Panc1 (cell line): ENCODE measurements at regions not wholly inside any gene's neighbourhood (a gene's known extent, or its start where the extent isn't known, plus 50 kb on each side); places are given as distances from the start of the nearest gene placed in this dataset.

ENCODE experiments used
- ATAC-seq: fragments of 200-7000 bp; cut with Tn5 transposase; 2 replicates; pipeline ENCODE4 v1.9.1; 2020; ENCODE audit warnings: mild to moderate bottlenecking, moderate library complexity
- BruUV-seq: library from RNA; stranded (reverse); fragments of 400-500 nt; replicated peaks from 2 replicates; lab custom pipeline; 2021; lab: Mats Ljungman, UMichigan
- CTCF ChIA-PET: fragments of 300-600 bp; sonication (Branson Sonifier 250); formaldehyde crosslinking; loops from one replicate; lab custom pipeline; 2022; ENCODE audit warnings: antibody characterized with exemption; lab: Charles Lee
- POLR2A ChIA-PET: fragments of 300-600 bp; sonication (Branson Sonifier 250); formaldehyde crosslinking; loops from one replicate; lab custom pipeline; 2022; ENCODE audit warnings: antibody characterized with exemption; lab: Charles Lee
- DNase-seq: peaks from one replicate; pipeline ENCODE4 v3.0.0-alpha.2; 2010; ENCODE audit warnings: low read depth, low spot score
- H3K27ac ChIP-seq: 2 replicates; pipeline ENCODE4 v1.5.1; 2011; ENCODE audit warnings: mild to moderate bottlenecking, low read length, inconsistent platforms
- H3K27me3 ChIP-seq: fragments of 200-500 bp; sonication (Bioruptor generic); 2 replicates; pipeline ENCODE4 v1.6.0; 2014; ENCODE audit warnings: low read length, inconsistent platforms; ENCODE audit not compliant: control insufficient read depth, insufficient read depth
- H3K36me3 ChIP-seq: fragments of 200-500 bp; sonication (Bioruptor generic); 2 replicates; pipeline ENCODE4 v1.5.1; 2014; ENCODE audit warnings: inconsistent platforms, mild to moderate bottlenecking, low read length, moderate library complexity; ENCODE audit not compliant: control insufficient read depth, insufficient read depth
- H3K4me1 ChIP-seq: 2 replicates; pipeline ENCODE4 v1.5.1; 2011; ENCODE audit warnings: inconsistent platforms, mild to moderate bottlenecking, low read length, moderate library complexity; ENCODE audit not compliant: control insufficient read depth, insufficient read depth
- H3K4me3 ChIP-seq, 2 experiments: 2 replicates each; pipeline ENCODE4 v1.5.1; 2011 to 2012; ENCODE audit warnings: low read depth in 2 of 2, low read length in 2 of 2, mild to moderate bottlenecking in 2 of 2, inconsistent platforms in 1 of 2, moderate library complexity in 1 of 2
- H3K9me3 ChIP-seq: fragments of 200-500 bp; sonication (Bioruptor generic); 2 replicates; pipeline ENCODE4 v1.5.1; 2014; ENCODE audit warnings: low read depth, mild to moderate bottlenecking, inconsistent platforms, low read length, moderate library complexity; ENCODE audit not compliant: control insufficient read depth, insufficient read depth
- CTCF ChIP-seq: fragments of 450-650 bp; IDR thresholded peaks from 2 replicates; pipeline ENCODE4 v1.5.1; 2017; ENCODE audit warnings: mild to moderate bottlenecking
- POLR2AphosphoS5 ChIP-seq: IDR thresholded peaks from 2 replicates; pipeline ENCODE4 v1.6.1; 2012; ENCODE audit warnings: mild to moderate bottlenecking, low read depth, low read length, moderate library complexity
- REST ChIP-seq, 2 experiments: IDR thresholded peaks; 2 replicates each; pipeline ENCODE4 v1.6.1; 2011 to 2012; ENCODE audit warnings: low read depth in 2 of 2, control low read depth in 1 of 2, low read length in 1 of 2, mild to moderate bottlenecking in 1 of 2, moderate library complexity in 1 of 2; ENCODE audit not compliant: insufficient read depth in 1 of 2
- SIN3A ChIP-seq: IDR thresholded peaks from 2 replicates; pipeline ENCODE4 v1.6.1; 2012; ENCODE audit warnings: low read depth, mild to moderate bottlenecking, low read length, moderate library complexity, borderline replicate concordance; ENCODE audit not compliant: insufficient read depth
- TCF7L2 ChIP-seq: IDR thresholded peaks from 2 replicates; pipeline ENCODE4 v1.6.1; 2011; ENCODE audit warnings: mild to moderate bottlenecking, low read depth, low read length, inconsistent platforms
- in situ Hi-C: cut with HindIII; loops from 2 replicates; pipeline ENCODE4 v1.10.0; 2016; ENCODE audit warnings: low sequenced_read_pairs, low pct_unique_long_range_greater_than_20kb
- intact Hi-C: fragments of 100-400 bp; cut with micrococcal nuclease; formaldehyde crosslinking; loops from one replicate; pipeline ENCODE4 v1.10.0; 2022; ENCODE audit not compliant: unreplicated experiment

- DNase-seq: no peak
- no peak for TF ChIP-seq POLR2AphosphoS5
- TF ChIP-seq SIN3A: no peak
- TF ChIP-seq CTCF: no peak
- no peak for TF ChIP-seq TCF7L2
- TF ChIP-seq REST (IDR thresholded peaks at IDR 0.05; ENCODE audit: insufficient read depth in 1 of 2, low read depth in 2 of 2, low read length in 1 of 2): no peak
- ChIA-PET CTCF (no interaction called here), POLR2A (no interaction called here)
- BruUV-seq: no TSS peak
- Histone ChIP-seq H3K4me3 (no peak overlapping the region), H3K9me3 (no peaks in the 10 kb centered on the region), H3K27ac (no peak overlapping the region), H3K4me1 (no peaks in the 10 kb centered on the region), H3K27me3 (no peaks in the 10 kb centered on the region), H3K36me3 (no peaks in the 10 kb centered on the region)
- ATAC-seq: no peak
- in situ Hi-C loops (no loop called here), intact Hi-C loops (no loop called here)
Measured at GRCh38 chr4:179751669-179752068, 2309.4 kb upstream of the AGA start.

GRCh38 chr4:179755322-179755721 is 2313.1 kb upstream of the AGA start:
- Histone ChIP-seq H3K4me1 (no peaks in the 10 kb centered on the region), H3K4me3 (no peak overlapping the region), H3K27ac (no peak overlapping the region), H3K27me3 (no peaks in the 10 kb centered on the region), H3K36me3 (no peaks in the 10 kb centered on the region), H3K9me3 (no peaks in the 10 kb centered on the region)
- in situ Hi-C loops: no loop called here
- TF ChIP-seq REST (IDR thresholded peaks at IDR 0.05; ENCODE audit: insufficient read depth in 1 of 2, low read depth in 2 of 2, low read length in 1 of 2) (no peak), POLR2AphosphoS5 (no peak), CTCF (no peak), SIN3A (no peak), TCF7L2 (no peak)
- no TSS peak for BruUV-seq
- intact Hi-C loops: no loop called here
- ChIA-PET POLR2A (no interaction called here), CTCF (no interaction called here)
- DNase-seq: no peak
- ATAC-seq: no peak
